ENCODE measurements at regions not wholly inside any gene's neighbourhood (a gene's known extent, or its start where the extent isn't known, plus 50 kb on each side); places are given as distances from the start of the nearest gene placed in this dataset.

DNA sequence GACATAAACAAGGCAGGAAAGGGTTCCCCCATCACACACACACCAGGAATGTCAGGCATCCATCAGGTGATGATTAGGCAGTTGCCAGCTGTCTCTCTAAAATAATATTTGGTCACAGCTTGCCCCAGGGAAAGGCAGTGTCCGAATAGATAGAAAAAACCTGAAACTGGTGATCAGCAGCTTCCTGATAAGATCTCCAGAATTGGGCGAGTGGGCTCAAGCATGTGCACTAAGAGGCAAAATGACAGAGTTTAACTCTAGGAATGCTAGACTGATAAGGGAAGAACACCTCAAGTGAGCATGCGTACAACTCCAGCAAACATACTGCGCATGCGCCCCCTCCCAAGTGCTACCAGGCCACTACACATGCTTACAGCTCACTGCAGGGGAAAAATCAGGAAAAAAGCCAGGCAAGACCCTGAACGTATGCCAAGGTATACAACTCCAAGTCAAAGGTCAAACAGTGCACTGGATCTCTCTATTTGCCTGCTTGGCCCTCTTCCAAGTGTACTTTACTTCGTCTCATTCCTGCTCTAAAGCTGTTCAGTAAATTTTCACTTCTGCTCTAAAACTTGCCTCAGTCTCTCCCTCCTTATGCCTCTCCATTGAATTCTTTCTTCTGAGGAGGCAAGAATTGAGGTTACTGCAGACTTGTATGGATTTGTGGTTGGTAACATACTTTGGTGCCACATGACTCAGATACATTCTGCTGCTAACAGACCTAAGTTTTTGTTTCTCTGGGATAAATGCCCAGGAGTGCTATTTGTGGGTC is 73.5 kb upstream of the VASH1 start:
- DNase-seq, result no peak
- Histone ChIP-seq H3K4me3 (no peak overlapping the region), H3K27ac (no peak overlapping the region), H3K27me3 (no peaks in the 10 kb centered on the region), H3K4me1 (no peaks in the 10 kb centered on the region), H3K9me3 (no peaks in the 10 kb centered on the region), H3K36me3 (no peaks in the 10 kb centered on the region)
- TF ChIP-seq POLR2A (IDR thresholded peaks at IDR 0.05), result no peak
- TF ChIP-seq, protein P1, sequence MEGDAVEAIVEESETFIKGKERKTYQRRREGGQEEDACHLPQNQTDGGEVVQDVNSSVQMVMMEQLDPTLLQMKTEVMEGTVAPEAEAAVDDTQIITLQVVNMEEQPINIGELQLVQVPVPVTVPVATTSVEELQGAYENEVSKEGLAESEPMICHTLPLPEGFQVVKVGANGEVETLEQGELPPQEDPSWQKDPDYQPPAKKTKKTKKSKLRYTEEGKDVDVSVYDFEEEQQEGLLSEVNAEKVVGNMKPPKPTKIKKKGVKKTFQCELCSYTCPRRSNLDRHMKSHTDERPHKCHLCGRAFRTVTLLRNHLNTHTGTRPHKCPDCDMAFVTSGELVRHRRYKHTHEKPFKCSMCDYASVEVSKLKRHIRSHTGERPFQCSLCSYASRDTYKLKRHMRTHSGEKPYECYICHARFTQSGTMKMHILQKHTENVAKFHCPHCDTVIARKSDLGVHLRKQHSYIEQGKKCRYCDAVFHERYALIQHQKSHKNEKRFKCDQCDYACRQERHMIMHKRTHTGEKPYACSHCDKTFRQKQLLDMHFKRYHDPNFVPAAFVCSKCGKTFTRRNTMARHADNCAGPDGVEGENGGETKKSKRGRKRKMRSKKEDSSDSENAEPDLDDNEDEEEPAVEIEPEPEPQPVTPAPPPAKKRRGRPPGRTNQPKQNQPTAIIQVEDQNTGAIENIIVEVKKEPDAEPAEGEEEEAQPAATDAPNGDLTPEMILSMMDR (IDR thresholded peaks at IDR 0.05), result no peak
- intact Hi-C loops (cut with DNase I; ENCODE audit: low total_unique reads), result no loop called here

DNA sequence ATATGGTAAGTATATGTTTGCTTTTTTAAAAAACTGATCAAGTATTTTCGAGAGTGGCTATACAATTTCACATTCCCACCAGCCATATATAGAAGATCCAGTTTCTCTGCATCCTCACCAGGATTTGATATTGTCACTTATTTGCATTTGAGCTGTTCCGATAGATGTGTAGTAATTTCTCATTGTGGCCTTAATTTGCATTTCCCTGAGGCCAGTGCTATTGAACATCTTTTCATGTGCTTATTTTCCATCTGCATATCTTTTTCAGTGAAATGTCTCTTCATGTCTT is 72.9 kb upstream of the VASH1 start:
- no peak overlapping the region for H3K4me3 ChIP-seq
- H3K27ac ChIP-seq, result no peak overlapping the region
- DNase-seq, result no peak
- no peaks in the 10 kb centered on the region for H3K27me3 ChIP-seq
- TF ChIP-seq POLR2A (IDR thresholded peaks at IDR 0.05), result no peak
- TF ChIP-seq, protein P1 (IDR thresholded peaks at IDR 0.05), result no peak
- no peaks in the 10 kb centered on the region for H3K4me1 ChIP-seq
- no peaks in the 10 kb centered on the region for H3K36me3 ChIP-seq
- intact Hi-C loops (cut with DNase I; ENCODE audit: low total_unique reads), result no loop called here
- H3K9me3 ChIP-seq, result no peaks in the 10 kb centered on the region

- intact Hi-C loops (cut with DNase I; ENCODE audit: low total_unique reads), result no loop called here
- TF ChIP-seq, protein P1 (IDR thresholded peaks at IDR 0.05), result no peak
- no peak for TF ChIP-seq POLR2A (IDR thresholded peaks at IDR 0.05)
- Histone ChIP-seq H3K27ac (no peak overlapping the region), H3K27me3 (no peaks in the 10 kb centered on the region), H3K4me1 (no peaks in the 10 kb centered on the region), H3K4me3 (no peak overlapping the region), H3K36me3 (no peaks in the 10 kb centered on the region), H3K9me3 (no peaks in the 10 kb centered on the region)
- no peak for DNase-seq
These were observed 70.7 kb upstream of the VASH1 start for GRCh38 chr14:76690502-76691105.

DNA sequence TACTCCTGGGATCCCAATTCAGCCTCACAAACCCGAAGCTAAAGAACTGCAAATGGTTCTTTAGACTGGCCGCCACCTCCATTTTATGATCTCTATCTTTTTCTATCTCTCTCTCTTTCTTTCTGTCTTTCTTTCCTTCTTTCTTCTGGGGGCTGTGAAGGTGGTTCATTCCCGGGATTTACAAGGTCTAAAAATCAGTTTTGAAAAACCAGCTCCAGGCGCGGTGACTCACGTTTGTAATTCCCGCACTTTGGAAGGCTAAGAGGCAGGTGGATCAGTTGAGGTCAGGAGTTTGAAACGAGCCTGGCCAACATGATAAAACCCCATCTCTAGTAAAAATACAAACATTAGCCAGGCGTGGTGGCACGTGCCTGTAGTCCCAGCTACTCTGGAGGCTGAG is 67.2 kb upstream of the VASH1 start:
- H3K27ac ChIP-seq, result no peak overlapping the region
- no peak overlapping the region for H3K4me3 ChIP-seq
- no peaks in the 10 kb centered on the region for H3K4me1 ChIP-seq
- no peaks in the 10 kb centered on the region for H3K36me3 ChIP-seq
- intact Hi-C loops (cut with DNase I; ENCODE audit: low total_unique reads), result no loop called here
- no peaks in the 10 kb centered on the region for H3K27me3 ChIP-seq
- TF ChIP-seq, protein P1 (IDR thresholded peaks at IDR 0.05), result no peak
- no peak for TF ChIP-seq POLR2A (IDR thresholded peaks at IDR 0.05)
- no peaks in the 10 kb centered on the region for H3K9me3 ChIP-seq
- no peak for DNase-seq

GRCh38 chr14:76695263-76695920 is 65.9 kb upstream of the VASH1 start:
- Histone ChIP-seq H3K27ac (no peak overlapping the region), H3K9me3 (no peaks in the 10 kb centered on the region), H3K36me3 (no peaks in the 10 kb centered on the region), H3K27me3 (no peaks in the 10 kb centered on the region), H3K4me1 (no peaks in the 10 kb centered on the region), H3K4me3 (no peak overlapping the region)
- intact Hi-C loops (cut with DNase I; ENCODE audit: low total_unique reads), result no loop called here
- no peak for DNase-seq
- TF ChIP-seq, protein P1 (IDR thresholded peaks at IDR 0.05), result no peak
